Endothelial cell of umbilical vein (primary cell): ENCODE measurements at regions not wholly inside any gene's neighbourhood (a gene's known extent, or its start where the extent isn't known, plus 50 kb on each side); places are given as distances from the start of the nearest gene placed in this dataset.

ENCODE experiments used
- BruUV-seq: library from RNA; stranded (reverse); fragments of 400-500 nt; replicated peaks from 2 replicates; lab custom pipeline; 2021; lab: Mats Ljungman, UMichigan
- CTCF ChIA-PET: fragments of 300-600, 350-600 bp; sonication (Branson Sonifier 250); formaldehyde crosslinking; loops from one replicate; lab custom pipeline; 2021; ENCODE audit warnings: antibody characterized with exemption, inconsistent platforms; lab: Charles Lee
- POLR2A ChIA-PET: fragments of 300-600, 350-600 bp; sonication (Branson Sonifier 250); formaldehyde crosslinking; loops from one replicate; lab custom pipeline; 2021; ENCODE audit warnings: antibody characterized with exemption, inconsistent platforms; lab: Charles Lee
- DNase-seq: peaks from one replicate; pipeline ENCODE4 v3.0.0-alpha.2; 2011; ENCODE audit warnings: low read depth, low spot score
- FAIRE-seq: peaks from 2 replicates; lab custom pipeline; 2011; peaks lifted over from hg19 to GRCh38; lab: Jason Lieb, UNC
- H2AFZ ChIP-seq: 2 replicates; pipeline ENCODE4 v1.6.0; 2012; ENCODE audit warnings: low read depth, low read length, control low read depth, inconsistent platforms
- H3K27ac ChIP-seq: 2 replicates; pipeline ENCODE4 v1.5.1; 2011; ENCODE audit warnings: low read depth, mild to moderate bottlenecking, control low read depth, low read length, moderate library complexity; ENCODE audit not compliant: insufficient read depth
- H3K27me3 ChIP-seq, 2 experiments: 2 replicates each; pipeline versions ENCODE4 v1.6.0 to v1.6.1; 2011; ENCODE audit warnings: low read length in 2 of 2, mixed read lengths in 1 of 2; ENCODE audit not compliant: control insufficient read depth in 2 of 2, insufficient read depth in 2 of 2
- H3K36me3 ChIP-seq, 2 experiments: 2 replicates in 1 of 2; 3 replicates in 1 of 2; pipeline ENCODE4 v1.5.1; 2011; ENCODE audit warnings: low read length in 2 of 2, mild to moderate bottlenecking in 1 of 2, moderate library complexity in 1 of 2; ENCODE audit not compliant: control insufficient read depth in 2 of 2, insufficient read depth in 2 of 2; ENCODE audit errors: extremely low read depth in 1 of 2
- H3K4me1 ChIP-seq: 3 replicates; pipeline ENCODE4 v1.5.1; 2011; ENCODE audit warnings: mild to moderate bottlenecking, low read length; ENCODE audit not compliant: control insufficient read depth, insufficient read depth; ENCODE audit errors: extremely low read depth
- H3K4me2 ChIP-seq: 2 replicates; pipeline ENCODE4 v1.6.1; 2011; ENCODE audit warnings: low read length, control low read depth, mixed read lengths; ENCODE audit not compliant: insufficient read depth
- H3K4me3 ChIP-seq, 3 experiments: fragments of 200-600 bp in 1 of 3; sonication (generic), shearing (Covaris generic) in 1 of 3; replicated peaks in 1 of 3; 2 replicates each; pipeline ENCODE4 v1.5.1; 2011 to 2016; ENCODE audit warnings: control low read depth in 3 of 3, low read length in 3 of 3, mild to moderate bottlenecking in 2 of 3, inconsistent platforms in 1 of 3, low read depth in 1 of 3, moderate library complexity in 1 of 3; ENCODE audit not compliant: insufficient read depth in 1 of 3
- H3K79me2 ChIP-seq: 2 replicates; pipeline ENCODE4 v1.6.0; 2012; ENCODE audit warnings: low read length, inconsistent platforms; ENCODE audit not compliant: control insufficient read depth, insufficient read depth
- H3K9ac ChIP-seq: replicated peaks from 2 replicates; pipeline ENCODE3; 2011; ENCODE audit warnings: low read length, control low read depth; ENCODE audit not compliant: insufficient read depth; ENCODE audit errors: extremely low read depth
- H3K9me1 ChIP-seq: replicated peaks from 3 replicates; pipeline ENCODE4 v1.6.0; 2011; ENCODE audit warnings: mild to moderate bottlenecking, low read length; ENCODE audit not compliant: control insufficient read depth, insufficient read depth; ENCODE audit errors: extremely low read depth
- H3K9me3 ChIP-seq: replicated peaks from 2 replicates; pipeline ENCODE4 v1.5.1; 2012; ENCODE audit warnings: low read length, inconsistent platforms; ENCODE audit not compliant: control insufficient read depth, insufficient read depth
- H4K20me1 ChIP-seq: replicated peaks from 2 replicates; pipeline ENCODE3; 2011; ENCODE audit warnings: mild to moderate bottlenecking, low read length; ENCODE audit not compliant: control insufficient read depth, insufficient read depth; ENCODE audit errors: extremely low read depth
- EZH2 ChIP-seq: IDR thresholded peaks from 2 replicates; pipeline ENCODE4 v1.6.1; 2012; ENCODE audit warnings: borderline replicate concordance, low read depth, mild to moderate bottlenecking, moderate library complexity, low read length, inconsistent platforms; ENCODE audit not compliant: severe bottlenecking
- FOS ChIP-seq: IDR thresholded peaks from 2 replicates; pipeline ENCODE4 v1.6.1; 2011; ENCODE audit warnings: mild to moderate bottlenecking, low read length, moderate library complexity, borderline replicate concordance; ENCODE audit not compliant: insufficient read depth
- GATA2 ChIP-seq: IDR thresholded peaks from 2 replicates; pipeline ENCODE4 v1.7.0; 2011; ENCODE audit warnings: low read depth, mild to moderate bottlenecking, moderate library complexity, mixed read lengths, low read length; ENCODE audit not compliant: insufficient read length, insufficient read depth
- JUN ChIP-seq: IDR thresholded peaks from 2 replicates; pipeline ENCODE4 v1.6.1; 2011; ENCODE audit warnings: borderline replicate concordance, low read depth; ENCODE audit not compliant: insufficient read length, insufficient read depth
- MYC ChIP-seq: IDR thresholded peaks from one replicate; pipeline ENCODE4 v1.6.1; 2011; ENCODE audit warnings: mild to moderate bottlenecking, low read depth, low read length
- POLR2A ChIP-seq: IDR thresholded peaks from 2 replicates; pipeline ENCODE4 v1.6.1; 2012; ENCODE audit warnings: low read depth, mild to moderate bottlenecking, control low read depth, low read length
- POLR2AphosphoS5 ChIP-seq: IDR thresholded peaks from 2 replicates; pipeline ENCODE4 v1.6.1; 2012; ENCODE audit warnings: low read depth, mild to moderate bottlenecking, control low read depth, low read length, moderate library complexity; ENCODE audit not compliant: insufficient read depth
- dilution Hi-C: fragments of 300-500 bp; cut with MboI; formaldehyde crosslinking; loops from one replicate; pipeline ENCODE4 v1.15.0; 2019; ENCODE audit warnings: low sequenced_read_pairs; ENCODE audit not compliant: extremely low pct_ligation_motif_present
- intact Hi-C: fragments of 100-400 bp; cut with micrococcal nuclease; formaldehyde crosslinking; loops from one replicate; pipeline ENCODE4 v1.10.0; 2022
- TF ChIP-seq, protein P1 (sequence below): IDR thresholded peaks from 2 replicates; pipeline ENCODE4 v1.6.1; 2011; ENCODE audit not compliant: insufficient read depth, insufficient read length
- TF ChIP-seq, protein P2 (sequence below), 2 donors: IDR thresholded peaks; 1 replicate in 1 of 2; 2 replicates in 1 of 2; pipeline ENCODE4 v1.5.1; 2011; ENCODE audit warnings: low read length in 2 of 2, mild to moderate bottlenecking in 2 of 2, moderate library complexity in 2 of 2, control low read depth in 1 of 2, inconsistent platforms in 1 of 2, low read depth in 1 of 2; ENCODE audit not compliant: insufficient read depth in 1 of 2; ENCODE audit errors: extremely low read depth in 1 of 2

DNA sequence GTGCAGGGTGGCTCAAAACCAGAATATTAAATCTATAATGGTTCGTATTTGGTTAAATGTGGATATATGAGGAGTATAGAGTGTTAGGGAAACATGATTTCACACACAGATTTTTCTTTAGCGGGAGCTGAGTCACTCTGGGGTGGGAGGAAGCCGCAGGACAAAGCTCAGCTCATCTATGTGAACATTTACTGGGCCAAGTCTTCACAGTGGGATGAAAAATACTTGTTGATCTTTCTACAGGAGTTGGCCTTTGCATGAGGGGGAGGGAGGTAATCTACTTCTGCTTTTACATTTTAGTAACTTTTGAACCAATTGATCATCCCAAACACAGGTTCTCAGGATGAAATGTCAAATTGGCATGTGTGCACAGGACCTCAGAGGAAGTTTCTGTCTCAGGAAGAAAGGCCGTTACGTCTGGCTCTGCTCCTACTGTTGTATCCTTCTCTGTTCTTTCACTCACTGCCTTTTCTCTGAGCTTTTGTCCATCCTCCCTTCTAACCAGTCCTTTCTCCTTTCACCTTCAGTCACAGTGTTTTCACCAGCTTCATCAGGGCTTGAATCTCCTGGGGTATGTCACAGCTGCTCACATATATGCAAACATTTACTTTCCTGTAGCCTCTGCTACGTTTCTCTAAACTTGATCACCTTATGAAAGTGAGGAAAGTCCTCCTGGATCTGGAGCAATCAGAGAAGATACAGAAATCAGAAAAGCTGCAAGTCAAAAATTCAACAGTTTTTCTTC, 943.3 kb upstream of the FANCL start:
- intact Hi-C loops (no loop called here), dilution Hi-C loops (no loop called here)
- Histone ChIP-seq H3K27me3 (no peaks in the 10 kb centered on the region), H3K79me2 (no peaks in the 10 kb centered on the region), H3K9me1 (no peaks in the 10 kb centered on the region), H3K27ac (no peak overlapping the region), H3K4me3 (no peak overlapping the region), H3K4me1 (no peaks in the 10 kb centered on the region), H3K4me2 (no peak overlapping the region), H3K9me3 (peaks cover 1% of the 10 kb centered on the region), H4K20me1 (no peaks in the 10 kb centered on the region), H3K36me3 (no peaks in the 10 kb centered on the region), H2AFZ (no peak overlapping the region), H3K9ac (no peak overlapping the region)
- DNase-seq (no peak), FAIRE-seq (no peak)
- CTCF ChIA-PET = no interaction called here
- TF ChIP-seq GATA2 (no peak), POLR2AphosphoS5 (no peak), JUN (no peak), MYC (no peak), POLR2A (no peak), FOS (no peak), EZH2 (no peak)
- TF ChIP-seq, protein P1, sequence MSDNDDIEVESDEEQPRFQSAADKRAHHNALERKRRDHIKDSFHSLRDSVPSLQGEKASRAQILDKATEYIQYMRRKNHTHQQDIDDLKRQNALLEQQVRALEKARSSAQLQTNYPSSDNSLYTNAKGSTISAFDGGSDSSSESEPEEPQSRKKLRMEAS = no peak
- TF ChIP-seq, protein P2, sequence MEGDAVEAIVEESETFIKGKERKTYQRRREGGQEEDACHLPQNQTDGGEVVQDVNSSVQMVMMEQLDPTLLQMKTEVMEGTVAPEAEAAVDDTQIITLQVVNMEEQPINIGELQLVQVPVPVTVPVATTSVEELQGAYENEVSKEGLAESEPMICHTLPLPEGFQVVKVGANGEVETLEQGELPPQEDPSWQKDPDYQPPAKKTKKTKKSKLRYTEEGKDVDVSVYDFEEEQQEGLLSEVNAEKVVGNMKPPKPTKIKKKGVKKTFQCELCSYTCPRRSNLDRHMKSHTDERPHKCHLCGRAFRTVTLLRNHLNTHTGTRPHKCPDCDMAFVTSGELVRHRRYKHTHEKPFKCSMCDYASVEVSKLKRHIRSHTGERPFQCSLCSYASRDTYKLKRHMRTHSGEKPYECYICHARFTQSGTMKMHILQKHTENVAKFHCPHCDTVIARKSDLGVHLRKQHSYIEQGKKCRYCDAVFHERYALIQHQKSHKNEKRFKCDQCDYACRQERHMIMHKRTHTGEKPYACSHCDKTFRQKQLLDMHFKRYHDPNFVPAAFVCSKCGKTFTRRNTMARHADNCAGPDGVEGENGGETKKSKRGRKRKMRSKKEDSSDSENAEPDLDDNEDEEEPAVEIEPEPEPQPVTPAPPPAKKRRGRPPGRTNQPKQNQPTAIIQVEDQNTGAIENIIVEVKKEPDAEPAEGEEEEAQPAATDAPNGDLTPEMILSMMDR (IDR thresholded peaks at IDR 0.05; ENCODE audit: extremely low read depth in 1 of 2, insufficient read depth in 1 of 2, low read depth in 1 of 2, low read length in 2 of 2) = no peak
- POLR2A ChIA-PET = no interaction called here
- no TSS peak for BruUV-seq
